ENCODE measurements at regions not wholly inside any gene's neighbourhood (a gene's known extent, or its start where the extent isn't known, plus 50 kb on each side); places are given as distances from the start of the nearest gene placed in this dataset.
"Not testable (repeated sequence)": the region's sequence is repeated elsewhere in the genome, so short reads cannot be mapped to it uniquely, and the experiment has no call there.

GRCh38 chr1:190812996-190813395, 335.3 kb upstream of the BRINP3 start:
- intact Hi-C loops (cut with micrococcal nuclease): no loop called here

- intact Hi-C loops (cut with micrococcal nuclease): no loop called here
Measured at GRCh38 chr1:190832511-190832910, 354.8 kb upstream of the BRINP3 start.

- intact Hi-C loops (cut with micrococcal nuclease): no loop called here
Measured at GRCh38 chr1:190835658-190836057, 358.0 kb upstream of the BRINP3 start.

GRCh38 chr1:190837200-190837599, 359.5 kb upstream of the BRINP3 start:
- intact Hi-C loops (cut with micrococcal nuclease): not testable (repeated sequence)

- intact Hi-C loops (cut with micrococcal nuclease): no loop called here
Measured at GRCh38 chr1:190837888-190838287, 360.2 kb upstream of the BRINP3 start.

GRCh38 chr1:190847166-190847565, 369.5 kb upstream of the BRINP3 start:
- intact Hi-C loops (cut with micrococcal nuclease): no loop called here

GRCh38 chr1:190849346-190849745, 371.7 kb upstream of the BRINP3 start:
- intact Hi-C loops (cut with micrococcal nuclease): loop anchor here (2.0 kb wide), 1 partner anchor 31 kb away; no protein-coding TSS in a partner anchor

GRCh38 chr1:190852611-190853010, 374.9 kb upstream of the BRINP3 start:
- intact Hi-C loops (cut with micrococcal nuclease): no loop called here

GRCh38 chr1:190858140-190858539, 380.5 kb upstream of the BRINP3 start:
- intact Hi-C loops (cut with micrococcal nuclease): no loop called here

GRCh38 chr1:190864013-190864641, 386.5 kb upstream of the BRINP3 start:
- intact Hi-C loops (cut with micrococcal nuclease): no loop called here

GRCh38 chr1:190880352-190880751, 402.7 kb upstream of the BRINP3 start:
- intact Hi-C loops (cut with micrococcal nuclease): no loop called here

GRCh38 chr1:190881064-190881463, 403.4 kb upstream of the BRINP3 start:
- intact Hi-C loops (cut with micrococcal nuclease): no loop called here

GRCh38 chr1:190897233-190897632, 419.6 kb upstream of the BRINP3 start:
- intact Hi-C loops (cut with micrococcal nuclease): no loop called here

- intact Hi-C loops (cut with micrococcal nuclease): no loop called here
Measured at GRCh38 chr1:190904091-190904695, 426.5 kb upstream of the BRINP3 start.

- intact Hi-C loops (cut with micrococcal nuclease): no loop called here
Measured at GRCh38 chr1:190906206-190906725, 428.6 kb upstream of the BRINP3 start.

- intact Hi-C loops (cut with micrococcal nuclease): no loop called here
Measured at GRCh38 chr1:190908246-190908645, 430.6 kb upstream of the BRINP3 start.

GRCh38 chr1:190908691-190909090, 431.0 kb upstream of the BRINP3 start:
- intact Hi-C loops (cut with micrococcal nuclease): no loop called here

GRCh38 chr1:190935925-190936324, 458.3 kb upstream of the BRINP3 start:
- intact Hi-C loops (cut with micrococcal nuclease): no loop called here

GRCh38 chr1:190936337-190936736, 458.7 kb upstream of the BRINP3 start:
- intact Hi-C loops (cut with micrococcal nuclease): no loop called here

- intact Hi-C loops (cut with micrococcal nuclease): no loop called here
Measured at GRCh38 chr1:190940951-190941350, 463.3 kb upstream of the BRINP3 start.

GRCh38 chr1:190942475-190942874, 464.8 kb upstream of the BRINP3 start:
- intact Hi-C loops (cut with micrococcal nuclease): no loop called here

GRCh38 chr1:190943722-190944121, 466.1 kb upstream of the BRINP3 start:
- intact Hi-C loops (cut with micrococcal nuclease): not testable (repeated sequence)

- intact Hi-C loops (cut with micrococcal nuclease): no loop called here
Measured at GRCh38 chr1:190949939-190950338, 472.3 kb upstream of the BRINP3 start.

Data from T-helper 1 cell treated with Interleukin-12 subunit alpha and Interleukin-12 subunit beta and Interleukin-4 antibody, amounts not matched to agents 30 ng/mL and 1 ng/mL, for 36 hours (primary cell).